Breast epithelium (tissue), 4 donors: ENCODE measurements at regions not wholly inside any gene's neighbourhood (a gene's known extent, or its start where the extent isn't known, plus 50 kb on each side); places are given as distances from the start of the nearest gene placed in this dataset.

Experiments
- DNase-seq, 2 donors: peaks; one replicate each; pipeline ENCODE4 v3.0.0-alpha.2; 2019; ENCODE audit warnings: low spot score in 2 of 2
- H3K27ac ChIP-seq, 2 donors: fragments of 200-600 bp; sonication (generic) in 1 of 2; one replicate each; pipeline ENCODE4 v1.5.1; 2016 to 2019; ENCODE audit warnings: mild to moderate bottlenecking in 1 of 2
- H3K27me3 ChIP-seq, 2 donors: fragments of 200-600 bp; sonication (generic) in 1 of 2; one replicate each; pipeline versions ENCODE4 v1.5.1 to v1.6.0; 2017 to 2019; ENCODE audit warnings: control low read depth in 1 of 2, mild to moderate bottlenecking in 1 of 2
- H3K36me3 ChIP-seq: fragments of 200-600 bp; one replicate; pipeline ENCODE4 v1.5.1; 2019
- H3K4me1 ChIP-seq, 2 donors: fragments of 200-600 bp; sonication (generic); one replicate each; pipeline ENCODE4 v1.5.1; 2016 to 2019; ENCODE audit warnings: control low read depth in 1 of 2
- H3K4me3 ChIP-seq, 3 donors: fragments of 200-600 bp; sonication (generic); 1 replicate in 2 of 3; 2 replicates in 1 of 3; pipeline ENCODE4 v1.5.1; 2016 to 2019; ENCODE audit warnings: mild to moderate bottlenecking in 3 of 3, moderate library complexity in 2 of 3
- H3K9me3 ChIP-seq, 2 donors: fragments of 200-600 bp; sonication (generic) in 1 of 2; one replicate each; pipeline ENCODE4 v1.5.1; 2016 to 2019; ENCODE audit warnings: control low read depth in 1 of 2
- CTCF ChIP-seq, 3 donors: fragments of 450-650 bp; IDR thresholded peaks; one replicate each; pipeline ENCODE4 v1.5.1; 2016 to 2017; ENCODE audit warnings: antibody characterized with exemption in 3 of 3, mild to moderate bottlenecking in 3 of 3, moderate library complexity in 3 of 3
- POLR2A ChIP-seq: fragments of 450-650 bp; IDR thresholded peaks from one replicate; pipeline ENCODE4 v1.6.1; 2016; ENCODE audit warnings: antibody characterized with exemption, mild to moderate bottlenecking, moderate library complexity
- POLR2AphosphoS5 ChIP-seq, 3 donors: sonication (generic); formaldehyde crosslinking; IDR thresholded peaks; one replicate each; pipeline ENCODE4 v1.6.1; 2017; ENCODE audit warnings: antibody characterized with exemption in 3 of 3
- intact Hi-C: fragments of 100-400 bp; cut with DNase I; formaldehyde crosslinking; loops from one replicate; pipeline ENCODE4 v1.15.1; 2023; ENCODE audit warnings: low total_unique reads

DNA sequence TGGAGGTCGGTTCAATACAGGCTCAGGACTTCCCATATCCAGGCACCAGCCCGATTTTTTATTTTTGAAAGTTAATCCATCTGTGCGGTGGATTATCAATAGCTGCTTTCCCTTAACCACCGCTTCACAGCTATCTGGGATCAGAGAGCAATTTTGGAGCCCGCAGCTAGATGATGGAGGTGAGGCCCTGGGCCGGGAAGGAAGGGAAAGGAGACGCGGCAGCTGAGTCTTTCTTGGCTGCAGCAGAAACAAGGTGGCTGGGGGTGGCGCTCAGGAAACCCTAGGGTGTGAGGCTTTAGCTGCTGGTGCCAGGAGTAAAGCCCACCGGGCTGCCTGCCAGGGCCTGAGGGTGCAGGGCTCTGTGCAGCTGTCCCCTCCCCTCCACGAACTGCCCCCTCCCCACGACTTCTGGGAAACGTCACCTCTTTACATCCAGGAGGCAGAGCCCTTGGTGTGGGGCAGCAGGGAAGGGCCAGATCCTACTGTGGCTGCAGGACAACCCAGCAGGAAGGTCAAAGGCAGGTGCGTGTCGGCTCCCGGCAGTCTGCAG, 307.0 kb downstream of the ZNF536 start:
- intact Hi-C loops = no loop called here

DNA sequence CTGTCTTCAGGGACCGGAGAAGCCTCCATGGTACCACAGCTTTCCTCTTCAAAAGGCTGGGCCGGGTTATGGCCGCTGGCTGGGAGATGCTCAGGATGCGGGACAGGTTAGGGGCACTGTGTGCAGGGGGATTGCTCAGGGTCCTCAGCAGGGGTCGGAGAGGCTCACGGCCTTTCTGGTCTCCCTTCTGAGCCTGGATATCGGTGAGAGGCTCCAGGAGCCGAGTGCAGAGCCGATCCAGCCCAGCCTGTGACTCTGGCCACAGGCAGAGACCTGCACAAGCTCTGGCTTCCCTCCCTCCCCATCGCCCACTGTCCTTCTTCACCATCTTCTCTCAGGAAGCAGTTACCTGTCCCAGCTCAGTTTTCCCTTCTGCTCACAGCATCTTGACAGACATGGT, 306.0 kb downstream of the ZNF536 start:
- Histone ChIP-seq H3K27me3 (peaks cover 0 to 10% of the 10 kb centered on the region in 2 donors), H3K27ac (no peak overlapping the region), H3K4me1 (no peaks in the 10 kb centered on the region), H3K4me3 (no peak overlapping the region), H3K36me3 (no peaks in the 10 kb centered on the region), H3K9me3 (no peaks in the 10 kb centered on the region)
- no peak for DNase-seq
- no peak for TF ChIP-seq POLR2AphosphoS5 (IDR thresholded peaks at IDR 0.05)
- TF ChIP-seq CTCF (IDR thresholded peaks at IDR 0.05) = no peak
- TF ChIP-seq POLR2A = no peak
- intact Hi-C loops = no loop called here

More for the DNA sequence above, 307.0 kb downstream of the ZNF536 start:
- no peaks in the 10 kb centered on the region for H3K9me3 ChIP-seq
- H3K36me3 ChIP-seq = no peaks in the 10 kb centered on the region
- H3K27me3 ChIP-seq = peaks cover 0 to 10% of the 10 kb centered on the region in 2 donors
- H3K4me3 ChIP-seq = no peak overlapping the region
- no peak overlapping the region for H3K27ac ChIP-seq
- TF ChIP-seq POLR2A (no peak), POLR2AphosphoS5 (IDR thresholded peaks at IDR 0.05) (no peak), CTCF (IDR thresholded peaks at IDR 0.05) (no peak)
- no peak for DNase-seq
- no peaks in the 10 kb centered on the region for H3K4me1 ChIP-seq

- peaks cover 0 to 10% of the 10 kb centered on the region in 2 donors for H3K27me3 ChIP-seq
- DNase-seq = no peak
- no peaks in the 10 kb centered on the region for H3K36me3 ChIP-seq
- intact Hi-C loops = no loop called here
- no peaks in the 10 kb centered on the region for H3K9me3 ChIP-seq
- H3K27ac ChIP-seq = no peak overlapping the region
- H3K4me1 ChIP-seq = no peaks in the 10 kb centered on the region
- H3K4me3 ChIP-seq = no peak overlapping the region
- TF ChIP-seq CTCF (IDR thresholded peaks at IDR 0.05) = no peak
- no peak for TF ChIP-seq POLR2AphosphoS5 (IDR thresholded peaks at IDR 0.05)
Measured at GRCh38 chr19:30677702-30678101, 305.5 kb downstream of the ZNF536 start.

- Histone ChIP-seq H3K27ac (no peak overlapping the region), H3K9me3 (no peaks in the 10 kb centered on the region), H3K4me3 (no peak overlapping the region), H3K36me3 (no peaks in the 10 kb centered on the region), H3K27me3 (peaks cover 0 to 10% of the 10 kb centered on the region in 2 donors), H3K4me1 (no peaks in the 10 kb centered on the region)
- DNase-seq = no peak
- TF ChIP-seq POLR2AphosphoS5 (IDR thresholded peaks at IDR 0.05) (no peak), POLR2A (no peak), CTCF (IDR thresholded peaks at IDR 0.05) (no peak)
- intact Hi-C loops = no loop called here
Measured at GRCh38 chr19:30676990-30677679, 305.0 kb downstream of the ZNF536 start.

GRCh38 chr19:30675086-30675485, 302.9 kb downstream of the ZNF536 start:
- Histone ChIP-seq H3K27ac (no peak overlapping the region), H3K36me3 (no peaks in the 10 kb centered on the region), H3K4me3 (no peak overlapping the region), H3K27me3 (no peaks in the 10 kb centered on the region), H3K4me1 (no peaks in the 10 kb centered on the region), H3K9me3 (no peaks in the 10 kb centered on the region)
- no peak for TF ChIP-seq POLR2AphosphoS5 (IDR thresholded peaks at IDR 0.05)
- no peak for TF ChIP-seq CTCF (IDR thresholded peaks at IDR 0.05)
- TF ChIP-seq POLR2A = no peak
- no peak for DNase-seq
- intact Hi-C loops = no loop called here
